HEK293 (cell line): ENCODE measurements at regions not wholly inside any gene's neighbourhood (a gene's known extent, or its start where the extent isn't known, plus 50 kb on each side); places are given as distances from the start of the nearest gene placed in this dataset.

ENCODE experiments used
- CTCF ChIA-PET: fragments of 350-600 bp; formaldehyde crosslinking; extraction: SDS; loops from one replicate; lab custom pipeline; 2021; ENCODE audit warnings: antibody characterized with exemption; lab: Yijun Ruan, JAX
- POLR2A ChIA-PET: fragments of 300-600 bp; formaldehyde crosslinking; extraction: SDS; loops from one replicate; lab custom pipeline; 2020; ENCODE audit warnings: antibody characterized with exemption, inconsistent platforms; lab: Yijun Ruan, JAX
- H3K27ac ChIP-seq: fragments of 200-500 bp; sonication (Bioruptor generic); 2 replicates; pipeline ENCODE4 v1.5.1; 2014; ENCODE audit warnings: low read depth, low read length, control low read depth, inconsistent platforms; ENCODE audit errors: extremely low read depth
- H3K36me3 ChIP-seq, 2 experiments: fragments of 200-500 bp in 1 of 2; sonication (Bioruptor generic) in 1 of 2; 1 replicate in 1 of 2; 2 replicates in 1 of 2; pipeline ENCODE4 v1.5.1; 2014 to 2017; ENCODE audit warnings: inconsistent platforms in 2 of 2, low read length in 2 of 2; ENCODE audit not compliant: control insufficient read depth in 2 of 2, insufficient read depth in 1 of 2
- H3K4me1 ChIP-seq: fragments of 200-500 bp; sonication (Bioruptor generic); 2 replicates; pipeline ENCODE4 v1.5.1; 2014; ENCODE audit warnings: mild to moderate bottlenecking, low read length, inconsistent platforms; ENCODE audit not compliant: control insufficient read depth, insufficient read depth
- H3K4me3 ChIP-seq: 2 replicates; pipeline ENCODE4 v1.5.1; 2011; ENCODE audit warnings: low read depth, mild to moderate bottlenecking, control low read depth, low read length, moderate library complexity
- H3K9me3 ChIP-seq: fragments of 200-500 bp; sonication (Bioruptor generic); 2 replicates; pipeline ENCODE4 v1.5.1; 2014; ENCODE audit warnings: low read depth, low read length, inconsistent platforms; ENCODE audit not compliant: control insufficient read depth, insufficient read depth
- BCL6B ChIP-seq: fragments of 450-650 bp; formaldehyde crosslinking; IDR thresholded peaks from 2 replicates; pipeline ENCODE4 v1.5.1; 2017; ENCODE audit warnings: missing biosample characterization, missing genetic modification characterization
- CTCF ChIP-seq: fragments of 450-650 bp; formaldehyde crosslinking; IDR thresholded peaks from 2 replicates; pipeline ENCODE4 v1.5.1; 2016; ENCODE audit warnings: missing biosample characterization, missing genetic modification characterization
- EGR2 ChIP-seq: fragments of 450-650 bp; formaldehyde crosslinking; IDR thresholded peaks from 2 replicates; pipeline ENCODE4 v1.5.1; 2016; ENCODE audit warnings: low read depth, missing biosample characterization, missing genetic modification characterization
- KLF9 ChIP-seq: fragments of 450-650 bp; formaldehyde crosslinking; IDR thresholded peaks from 2 replicates; pipeline ENCODE4 v1.5.1; 2016; ENCODE audit warnings: missing biosample characterization, missing genetic modification characterization, low read depth
- PRDM10 ChIP-seq: fragments of 450-650 bp; formaldehyde crosslinking; IDR thresholded peaks from 2 replicates; pipeline ENCODE4 v1.5.1; 2016; ENCODE audit warnings: missing biosample characterization, missing genetic modification characterization
- RBAK ChIP-seq: fragments of 450-650 bp; formaldehyde crosslinking; IDR thresholded peaks from 2 replicates; pipeline ENCODE4 v1.5.1; 2016; ENCODE audit warnings: missing biosample characterization, missing genetic modification characterization
- SP2 ChIP-seq: fragments of 450-650 bp; formaldehyde crosslinking; IDR thresholded peaks from 2 replicates; pipeline ENCODE4 v1.5.1; 2016; ENCODE audit warnings: missing biosample characterization, missing genetic modification characterization
- ZBTB49 ChIP-seq: fragments of 450-650 bp; formaldehyde crosslinking; IDR thresholded peaks from 2 replicates; pipeline ENCODE4 v1.5.1; 2016; ENCODE audit warnings: missing biosample characterization, missing genetic modification characterization, low read depth
- ZBTB7A ChIP-seq: fragments of 450-650 bp; formaldehyde crosslinking; IDR thresholded peaks from 2 replicates; pipeline ENCODE4 v1.5.1; 2016; ENCODE audit warnings: low read depth, missing biosample characterization, missing genetic modification characterization
- ZFP3 ChIP-seq: fragments of 450-650 bp; formaldehyde crosslinking; IDR thresholded peaks from 2 replicates; pipeline ENCODE4 v1.5.1; 2016; ENCODE audit warnings: low read depth, missing biosample characterization, missing genetic modification characterization
- ZNF175 ChIP-seq: fragments of 450-650 bp; formaldehyde crosslinking; IDR thresholded peaks from 2 replicates; pipeline ENCODE4 v1.5.1; 2016; ENCODE audit warnings: missing biosample characterization, missing genetic modification characterization
- ZNF18 ChIP-seq: fragments of 450-650 bp; formaldehyde crosslinking; IDR thresholded peaks from 2 replicates; pipeline ENCODE4 v1.5.1; 2016; ENCODE audit warnings: missing biosample characterization, missing genetic modification characterization
- ZNF24 ChIP-seq: fragments of 450-650 bp; formaldehyde crosslinking; IDR thresholded peaks from 2 replicates; pipeline ENCODE4 v1.5.1; 2016; ENCODE audit warnings: missing biosample characterization, missing genetic modification characterization
- ZNF280C ChIP-seq: fragments of 450-650 bp; formaldehyde crosslinking; IDR thresholded peaks from 2 replicates; pipeline ENCODE4 v1.5.1; 2016; ENCODE audit warnings: missing biosample characterization, missing genetic modification characterization
- ZNF311 ChIP-seq: fragments of 450-650 bp; formaldehyde crosslinking; IDR thresholded peaks from 2 replicates; pipeline ENCODE4 v1.5.1; 2017; ENCODE audit warnings: missing biosample characterization, missing genetic modification characterization, borderline replicate concordance
- ZNF433 ChIP-seq: fragments of 450-650 bp; formaldehyde crosslinking; IDR thresholded peaks from 2 replicates; pipeline ENCODE4 v1.5.1; 2016; ENCODE audit warnings: missing biosample characterization, missing genetic modification characterization, low read depth
- ZNF623 ChIP-seq: fragments of 450-650 bp; formaldehyde crosslinking; IDR thresholded peaks from 2 replicates; pipeline ENCODE4 v1.5.1; 2016; ENCODE audit warnings: missing biosample characterization, missing genetic modification characterization
- ZNF645 ChIP-seq: fragments of 450-650 bp; formaldehyde crosslinking; IDR thresholded peaks from 2 replicates; pipeline ENCODE4; 2016; ENCODE audit warnings: missing biosample characterization, missing genetic modification characterization
- ZNF830 ChIP-seq: fragments of 450-650 bp; IDR thresholded peaks from 2 replicates; pipeline ENCODE4 v1.5.0; 2018; ENCODE audit warnings: missing biosample characterization, missing genetic modification characterization, low read depth, mild to moderate bottlenecking, moderate library complexity
- ZNF843 ChIP-seq: fragments of 450-650 bp; formaldehyde crosslinking; IDR thresholded peaks from 2 replicates; pipeline ENCODE4 v1.5.1; 2016; ENCODE audit warnings: missing biosample characterization, missing genetic modification characterization

GRCh38 chr7:45975847-45976484 is 54.9 kb upstream of the IGFBP3 start:
- H3K4me1 ChIP-seq: no peaks in the 10 kb centered on the region
- no peaks in the 10 kb centered on the region for H3K36me3 ChIP-seq
- ChIA-PET POLR2A (no interaction called here), CTCF (interaction anchor here (0.6 to 1.0 kb wide), 2 partner anchors 46 to 53 kb away, joined by 3 read pairs; no protein-coding TSS in a partner anchor)
- H3K27ac ChIP-seq: no peak overlapping the region
- no peak overlapping the region for H3K4me3 ChIP-seq
- TF ChIP-seq ZNF18 (tag by site-specific recombination) (no peak), CTCF (tag by site-specific recombination) (no peak), BCL6B (tag by site-specific recombination) (no peak), KLF9 (tag by site-specific recombination) (no peak), ZNF311 (tag by site-specific recombination) (no peak), ZNF175 (tag by site-specific recombination) (no peak), SP2 (tag by site-specific recombination) (no peak), ZBTB49 (no peak), ZNF645 (tag by site-specific recombination) (no peak), ZNF433 (tag by site-specific recombination) (no peak)
- no peaks in the 10 kb centered on the region for H3K9me3 ChIP-seq

GRCh38 chr7:45975367-45975766 is 54.3 kb upstream of the IGFBP3 start:
- no peaks in the 10 kb centered on the region for H3K9me3 ChIP-seq
- ChIA-PET POLR2A (no interaction called here), CTCF (no interaction called here)
- H3K27ac ChIP-seq: no peak overlapping the region
- no peaks in the 10 kb centered on the region for H3K36me3 ChIP-seq
- H3K4me3 ChIP-seq: no peak overlapping the region
- H3K4me1 ChIP-seq: no peaks in the 10 kb centered on the region
- TF ChIP-seq ZNF24 (tag by site-specific recombination) (no peak), ZNF623 (no peak), ZFP3 (tag by site-specific recombination) (no peak), ZBTB7A (tag by site-specific recombination) (no peak), EGR2 (tag by site-specific recombination) (no peak), ZNF843 (tag by site-specific recombination) (no peak), ZNF830 (tag by site-specific recombination) (no peak), ZNF280C (tag by site-specific recombination) (no peak), PRDM10 (tag by site-specific recombination) (no peak), RBAK (no peak)
